ENCODE measurements at regions not wholly inside any gene's neighbourhood (a gene's known extent, or its start where the extent isn't known, plus 50 kb on each side); places are given as distances from the start of the nearest gene placed in this dataset.
"Not testable (repeated sequence)": the region's sequence is repeated elsewhere in the genome, so short reads cannot be mapped to it uniquely, and the experiment has no call there.

DNA sequence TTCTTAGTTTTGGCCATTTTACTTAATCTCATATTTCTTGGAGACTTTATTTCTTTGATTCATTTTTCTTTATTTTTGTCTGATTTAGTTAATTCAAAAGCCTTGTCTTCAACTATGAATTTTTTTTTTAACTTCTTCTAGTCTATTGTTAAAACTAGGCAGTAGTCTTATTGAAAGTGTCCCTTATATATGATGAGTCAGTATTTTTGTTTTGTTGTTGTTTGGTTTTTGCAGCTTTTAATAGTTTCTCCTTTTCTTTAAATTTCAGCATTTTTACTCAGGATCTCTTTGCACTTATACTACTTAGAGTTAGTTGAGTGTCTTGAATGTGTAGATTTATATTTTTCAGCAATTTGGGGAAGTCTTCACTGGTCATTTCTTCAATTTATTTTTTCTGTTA is 758.5 kb upstream of the CDH8 start:
- no peaks in the 10 kb centered on the region for H3K36me3 ChIP-seq (ENCODE audit: control insufficient read depth in 1 of 2, insufficient read depth in 2 of 2, low read length in 2 of 2)
- H3K27ac ChIP-seq (ENCODE audit: low read length), result no peak overlapping the region
- peaks cover 0 to 10% of the 10 kb centered on the region in 2 donors for H3K9me3 ChIP-seq (ENCODE audit: control insufficient read depth in 1 of 2, low read length in 2 of 2)
- no peak overlapping the region for H3K4me3 ChIP-seq (ENCODE audit: low read depth in 1 of 2, low read length in 2 of 2)
- no peaks in the 10 kb centered on the region for H3K27me3 ChIP-seq (ENCODE audit: low read depth, low read length)
- no peaks in the 10 kb centered on the region for H3K4me1 ChIP-seq (ENCODE audit: control insufficient read depth in 1 of 2, insufficient read depth in 2 of 2, low read length in 2 of 2)

GRCh38 chr16:62780081-62780480 is 743.8 kb upstream of the CDH8 start:
- H3K27me3 ChIP-seq (ENCODE audit: low read depth, low read length); H3K4me3 ChIP-seq (ENCODE audit: low read depth in 1 of 2, low read length in 2 of 2); H3K9me3 ChIP-seq (ENCODE audit: control insufficient read depth in 1 of 2, low read length in 2 of 2): not testable (repeated sequence)

DNA sequence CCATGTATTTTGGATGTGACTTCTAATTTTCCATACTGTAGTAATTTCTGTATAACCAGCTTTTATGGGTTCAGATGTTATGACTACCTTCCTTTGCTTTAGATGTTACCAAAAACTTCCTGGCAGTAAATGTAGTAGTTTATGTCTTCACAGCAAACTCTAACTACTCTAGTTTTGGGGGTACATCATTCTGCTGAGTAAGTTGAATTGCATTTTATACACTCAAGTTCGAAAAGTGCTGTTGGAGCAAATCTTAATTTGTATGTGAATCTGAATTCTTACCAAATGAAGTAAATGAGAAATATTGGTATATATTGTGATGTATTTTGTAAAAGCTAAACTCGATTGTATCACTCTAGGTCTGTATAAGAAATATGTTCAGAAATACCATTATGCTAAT is 728.3 kb upstream of the CDH8 start:
- H3K4me3 ChIP-seq (ENCODE audit: low read depth in 1 of 2, low read length in 2 of 2), result no peak overlapping the region
- H3K9me3 ChIP-seq (ENCODE audit: control insufficient read depth in 1 of 2, low read length in 2 of 2), result no peaks in the 10 kb centered on the region
- H3K4me1 ChIP-seq (ENCODE audit: control insufficient read depth in 1 of 2, insufficient read depth in 2 of 2, low read length in 2 of 2), result no peaks in the 10 kb centered on the region
- H3K27me3 ChIP-seq (ENCODE audit: low read depth, low read length), result no peaks in the 10 kb centered on the region
- H3K36me3 ChIP-seq (ENCODE audit: control insufficient read depth in 1 of 2, insufficient read depth in 2 of 2, low read length in 2 of 2), result no peaks in the 10 kb centered on the region
- no peak overlapping the region for H3K27ac ChIP-seq (ENCODE audit: low read length)

More at GRCh38 chr16:62780081-62780480, 743.8 kb upstream of the CDH8 start:
- H3K36me3 ChIP-seq (ENCODE audit: control insufficient read depth in 1 of 2, insufficient read depth in 2 of 2, low read length in 2 of 2); H3K27ac ChIP-seq (ENCODE audit: low read length); H3K4me1 ChIP-seq (ENCODE audit: control insufficient read depth in 1 of 2, insufficient read depth in 2 of 2, low read length in 2 of 2): not testable (repeated sequence)

DNA sequence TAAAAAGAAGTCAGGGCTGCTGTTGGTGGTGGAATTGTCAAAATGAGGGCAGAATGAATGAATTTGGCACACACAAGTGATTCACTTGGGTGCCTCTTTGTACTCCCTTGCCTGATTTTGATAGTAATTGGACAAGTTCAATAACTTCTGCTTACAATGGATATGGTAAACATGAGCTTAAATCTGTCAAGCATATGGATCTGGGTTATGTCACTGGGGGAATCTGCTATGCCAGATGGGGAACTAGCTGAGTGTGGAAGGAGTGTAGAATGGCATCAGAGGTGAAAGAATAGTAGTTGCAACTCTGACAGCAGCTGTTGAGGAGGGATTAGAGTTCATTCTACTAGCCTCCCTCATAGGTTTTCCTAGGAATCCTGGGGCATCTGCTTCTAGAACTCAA is 724.2 kb upstream of the CDH8 start:
- Histone ChIP-seq H3K27ac (ENCODE audit: low read length) (no peak overlapping the region), H3K36me3 (ENCODE audit: control insufficient read depth in 1 of 2, insufficient read depth in 2 of 2, low read length in 2 of 2) (no peaks in the 10 kb centered on the region), H3K9me3 (ENCODE audit: control insufficient read depth in 1 of 2, low read length in 2 of 2) (no peaks in the 10 kb centered on the region), H3K4me3 (ENCODE audit: low read depth in 1 of 2, low read length in 2 of 2) (no peak overlapping the region), H3K27me3 (ENCODE audit: low read depth, low read length) (no peaks in the 10 kb centered on the region), H3K4me1 (ENCODE audit: control insufficient read depth in 1 of 2, insufficient read depth in 2 of 2, low read length in 2 of 2) (no peaks in the 10 kb centered on the region)

- no peaks in the 10 kb centered on the region for H3K9me3 ChIP-seq (ENCODE audit: control insufficient read depth in 1 of 2, low read length in 2 of 2)
- H3K27me3 ChIP-seq (ENCODE audit: low read depth, low read length), result no peaks in the 10 kb centered on the region
- no peak overlapping the region for H3K4me3 ChIP-seq (ENCODE audit: low read depth in 1 of 2, low read length in 2 of 2)
- no peaks in the 10 kb centered on the region for H3K36me3 ChIP-seq (ENCODE audit: control insufficient read depth in 1 of 2, insufficient read depth in 2 of 2, low read length in 2 of 2)
- H3K27ac ChIP-seq (ENCODE audit: low read length), result no peak overlapping the region
- H3K4me1 ChIP-seq (ENCODE audit: control insufficient read depth in 1 of 2, insufficient read depth in 2 of 2, low read length in 2 of 2), result no peaks in the 10 kb centered on the region
Measured at GRCh38 chr16:62755938-62756337, 719.7 kb upstream of the CDH8 start.

DNA sequence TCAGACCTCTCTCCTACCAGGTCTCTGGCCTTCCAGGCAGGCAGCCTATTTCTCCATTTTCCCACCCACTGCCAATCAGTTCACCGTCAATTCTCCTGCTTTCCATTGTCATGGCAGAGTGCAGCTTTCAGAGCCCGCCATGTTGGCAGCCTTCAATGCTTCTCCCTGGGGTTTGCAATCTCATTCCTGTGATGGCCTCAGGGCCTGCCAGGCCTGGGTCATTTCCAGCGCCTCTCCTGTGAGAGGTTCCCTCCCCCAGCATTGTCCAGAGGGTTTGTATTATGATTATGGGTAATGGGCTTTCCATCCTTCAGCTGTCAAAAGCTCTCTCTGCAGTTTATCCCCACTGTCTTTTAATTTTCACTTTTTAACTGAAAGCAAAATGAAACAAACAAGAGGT is 716.6 kb upstream of the CDH8 start:
- no peaks in the 10 kb centered on the region for H3K36me3 ChIP-seq (ENCODE audit: control insufficient read depth in 1 of 2, insufficient read depth in 2 of 2, low read length in 2 of 2)

DNA sequence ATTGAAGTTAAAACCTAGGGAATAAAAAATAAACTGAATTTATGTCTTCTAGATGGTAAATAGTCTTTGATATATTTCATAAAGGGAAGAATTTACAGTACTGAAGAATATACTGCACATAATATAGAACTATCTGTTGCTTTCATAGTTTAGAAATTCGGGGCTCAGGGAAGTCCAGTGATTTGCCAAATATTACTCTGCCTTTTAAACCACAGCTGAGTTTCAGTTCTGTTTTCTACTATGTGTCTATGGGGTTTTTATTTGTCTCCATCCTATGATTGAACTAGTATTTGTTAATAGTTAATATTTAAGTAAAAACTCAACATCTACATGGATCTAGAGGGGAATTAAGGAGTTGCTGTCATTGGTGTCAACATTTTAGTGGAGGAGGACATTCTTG is 715.0 kb upstream of the CDH8 start:
- H3K27me3 ChIP-seq (ENCODE audit: low read depth, low read length), result no peaks in the 10 kb centered on the region
- H3K4me3 ChIP-seq (ENCODE audit: low read depth in 1 of 2, low read length in 2 of 2), result no peak overlapping the region
- H3K36me3 ChIP-seq (ENCODE audit: control insufficient read depth in 1 of 2, insufficient read depth in 2 of 2, low read length in 2 of 2), result no peaks in the 10 kb centered on the region
- no peaks in the 10 kb centered on the region for H3K9me3 ChIP-seq (ENCODE audit: control insufficient read depth in 1 of 2, low read length in 2 of 2)
- H3K4me1 ChIP-seq (ENCODE audit: control insufficient read depth in 1 of 2, insufficient read depth in 2 of 2, low read length in 2 of 2), result no peaks in the 10 kb centered on the region
- no peak overlapping the region for H3K27ac ChIP-seq (ENCODE audit: low read length)

More for the DNA sequence above, 716.6 kb upstream of the CDH8 start:
- H3K4me1 ChIP-seq (ENCODE audit: control insufficient read depth in 1 of 2, insufficient read depth in 2 of 2, low read length in 2 of 2), result no peaks in the 10 kb centered on the region
- H3K27me3 ChIP-seq (ENCODE audit: low read depth, low read length), result no peaks in the 10 kb centered on the region
- no peak overlapping the region for H3K27ac ChIP-seq (ENCODE audit: low read length)
- H3K4me3 ChIP-seq (ENCODE audit: low read depth in 1 of 2, low read length in 2 of 2), result no peak overlapping the region
- no peaks in the 10 kb centered on the region for H3K9me3 ChIP-seq (ENCODE audit: control insufficient read depth in 1 of 2, low read length in 2 of 2)

DNA sequence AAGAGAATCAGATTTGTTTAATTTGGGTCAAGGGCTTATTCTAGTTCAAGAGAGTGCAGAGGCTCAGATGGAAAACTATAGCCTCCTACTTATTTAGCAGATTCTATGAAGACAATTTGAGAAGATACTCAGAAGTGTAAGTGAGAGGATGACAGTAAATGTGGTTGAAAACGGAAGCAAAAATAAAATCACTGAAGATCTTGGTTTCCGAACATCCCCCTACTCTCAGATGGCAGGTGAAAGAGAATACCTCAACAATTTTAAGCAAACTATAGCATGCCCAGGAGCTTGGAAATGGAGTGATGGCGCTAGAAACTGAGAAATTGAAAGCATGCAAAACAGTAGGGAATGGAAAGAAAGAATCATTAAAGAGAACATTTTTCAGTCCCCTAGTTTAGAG is 705.5 kb upstream of the CDH8 start:
- Histone ChIP-seq H3K27ac (ENCODE audit: low read length) (no peak overlapping the region), H3K9me3 (ENCODE audit: control insufficient read depth in 1 of 2, low read length in 2 of 2) (no peaks in the 10 kb centered on the region), H3K27me3 (ENCODE audit: low read depth, low read length) (no peaks in the 10 kb centered on the region), H3K36me3 (ENCODE audit: control insufficient read depth in 1 of 2, insufficient read depth in 2 of 2, low read length in 2 of 2) (no peaks in the 10 kb centered on the region), H3K4me1 (ENCODE audit: control insufficient read depth in 1 of 2, insufficient read depth in 2 of 2, low read length in 2 of 2) (no peaks in the 10 kb centered on the region), H3K4me3 (ENCODE audit: low read depth in 1 of 2, low read length in 2 of 2) (no peak overlapping the region)

DNA sequence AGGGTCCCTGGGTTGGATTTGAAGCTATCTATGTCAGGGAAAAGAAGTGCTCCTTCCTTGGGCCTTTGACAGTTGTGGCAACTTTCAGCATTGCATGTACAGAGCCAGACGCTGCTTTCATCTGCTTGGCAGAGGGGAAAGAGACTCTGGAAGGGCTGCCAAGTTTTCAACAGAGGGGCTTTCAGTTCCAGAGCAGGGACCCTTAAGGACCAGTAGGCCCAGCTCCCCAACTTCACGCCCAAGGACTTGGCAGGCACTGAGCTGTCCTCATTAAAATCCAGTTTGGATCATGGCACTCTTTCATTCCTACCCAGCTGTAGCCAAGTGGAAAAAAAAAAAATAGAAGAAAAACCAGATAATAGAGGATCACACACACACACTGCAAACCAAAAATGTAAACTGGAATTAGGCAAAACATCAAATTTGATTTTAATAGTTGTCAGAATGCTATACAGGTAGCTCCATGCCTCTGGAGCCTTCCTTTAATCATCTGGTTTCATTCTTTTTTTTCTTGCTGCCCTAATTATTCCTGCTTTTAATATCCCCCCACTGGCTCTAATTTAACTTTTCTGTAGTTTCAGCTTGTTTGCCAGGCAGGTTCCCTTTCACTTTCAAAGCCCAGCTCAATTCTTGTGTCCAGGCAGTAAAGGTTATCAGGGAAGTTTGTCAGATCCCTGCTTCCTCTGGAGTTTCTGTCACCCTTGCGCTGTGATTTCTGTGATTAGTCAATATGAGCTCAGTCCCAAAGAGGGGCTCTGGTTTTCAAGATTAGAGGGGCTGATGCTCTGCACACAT is 702.6 kb upstream of the CDH8 start:
- no peaks in the 10 kb centered on the region for H3K27me3 ChIP-seq (ENCODE audit: low read depth, low read length)
- no peak overlapping the region for H3K4me3 ChIP-seq (ENCODE audit: low read depth in 1 of 2, low read length in 2 of 2)
- no peaks in the 10 kb centered on the region for H3K36me3 ChIP-seq (ENCODE audit: control insufficient read depth in 1 of 2, insufficient read depth in 2 of 2, low read length in 2 of 2)

GRCh38 chr16:62732092-62732491 is 695.9 kb upstream of the CDH8 start:
- Histone ChIP-seq H3K36me3 (ENCODE audit: control insufficient read depth in 1 of 2, insufficient read depth in 2 of 2, low read length in 2 of 2) (no peaks in the 10 kb centered on the region), H3K4me3 (ENCODE audit: low read depth in 1 of 2, low read length in 2 of 2) (no peak overlapping the region), H3K27ac (ENCODE audit: low read length) (no peak overlapping the region), H3K4me1 (ENCODE audit: control insufficient read depth in 1 of 2, insufficient read depth in 2 of 2, low read length in 2 of 2) (no peaks in the 10 kb centered on the region), H3K9me3 (ENCODE audit: control insufficient read depth in 1 of 2, low read length in 2 of 2) (no peaks in the 10 kb centered on the region), H3K27me3 (ENCODE audit: low read depth, low read length) (no peaks in the 10 kb centered on the region)

More for the DNA sequence above, 702.6 kb upstream of the CDH8 start:
- Histone ChIP-seq H3K4me1 (ENCODE audit: control insufficient read depth in 1 of 2, insufficient read depth in 2 of 2, low read length in 2 of 2) (no peaks in the 10 kb centered on the region), H3K9me3 (ENCODE audit: control insufficient read depth in 1 of 2, low read length in 2 of 2) (no peaks in the 10 kb centered on the region), H3K27ac (ENCODE audit: low read length) (no peak overlapping the region)

- not testable (repeated sequence) for H3K4me3 ChIP-seq (ENCODE audit: low read depth in 1 of 2, low read length in 2 of 2); H3K36me3 ChIP-seq (ENCODE audit: control insufficient read depth in 1 of 2, insufficient read depth in 2 of 2, low read length in 2 of 2); H3K27ac ChIP-seq (ENCODE audit: low read length); H3K4me1 ChIP-seq (ENCODE audit: control insufficient read depth in 1 of 2, insufficient read depth in 2 of 2, low read length in 2 of 2); H3K9me3 ChIP-seq (ENCODE audit: control insufficient read depth in 1 of 2, low read length in 2 of 2); H3K27me3 ChIP-seq (ENCODE audit: low read depth, low read length)
Measured at GRCh38 chr16:62724670-62725269, 688.5 kb upstream of the CDH8 start.

DNA sequence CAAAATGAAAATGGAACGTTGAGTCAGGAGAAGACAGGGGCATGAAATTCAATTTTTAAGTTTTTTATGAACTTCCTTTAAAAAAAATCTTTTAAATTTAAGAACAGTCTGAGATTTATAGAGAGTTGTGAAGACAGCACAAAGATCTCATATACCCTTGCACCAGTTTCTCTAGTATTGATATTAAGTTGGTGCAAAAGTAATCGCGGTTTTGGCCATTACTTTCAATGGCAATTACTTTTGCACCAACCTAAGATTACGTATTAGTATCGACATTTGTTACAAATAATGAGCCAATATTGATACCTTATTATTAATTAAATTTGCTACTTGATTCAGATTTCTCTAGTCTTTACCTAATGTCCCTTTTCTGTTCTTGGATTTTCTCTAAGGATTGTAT is 684.4 kb upstream of the CDH8 start:
- H3K4me3 ChIP-seq (ENCODE audit: low read depth in 1 of 2, low read length in 2 of 2), result no peak overlapping the region
- no peaks in the 10 kb centered on the region for H3K27me3 ChIP-seq (ENCODE audit: low read depth, low read length)
- no peak overlapping the region for H3K27ac ChIP-seq (ENCODE audit: low read length)
- H3K4me1 ChIP-seq (ENCODE audit: control insufficient read depth in 1 of 2, insufficient read depth in 2 of 2, low read length in 2 of 2), result no peaks in the 10 kb centered on the region
- no peaks in the 10 kb centered on the region for H3K9me3 ChIP-seq (ENCODE audit: control insufficient read depth in 1 of 2, low read length in 2 of 2)
- H3K36me3 ChIP-seq (ENCODE audit: control insufficient read depth in 1 of 2, insufficient read depth in 2 of 2, low read length in 2 of 2), result no peaks in the 10 kb centered on the region

Data from muscle layer of duodenum (tissue), 2 donors.